ENCODE measurements at regions not wholly inside any gene's neighbourhood (a gene's known extent, or its start where the extent isn't known, plus 50 kb on each side); places are given as distances from the start of the nearest gene placed in this dataset.

- TF ChIP-seq CTCF (conservative IDR thresholded peaks at IDR 0.05; ENCODE audit: low read depth, low read length): no peak
- no peak for DNase-seq (ENCODE audit: low read depth)
- no peak overlapping the region for H3K4me3 ChIP-seq (ENCODE audit: low read length)
Measured at GRCh38 chrX:86887341-86887740, 630.3 kb upstream of the KLHL4 start.

- no peak for TF ChIP-seq CTCF (conservative IDR thresholded peaks at IDR 0.05; ENCODE audit: low read depth, low read length)
- DNase-seq (ENCODE audit: low read depth): no peak
- H3K4me3 ChIP-seq (ENCODE audit: low read length): no peak overlapping the region
Measured at GRCh38 chrX:86910027-86910426, 607.6 kb upstream of the KLHL4 start.

- TF ChIP-seq CTCF (conservative IDR thresholded peaks at IDR 0.05; ENCODE audit: low read depth, low read length): no peak
- DNase-seq (ENCODE audit: low read depth): no peak
Measured at GRCh38 chrX:86910602-86911311, 606.8 kb upstream of the KLHL4 start.

GRCh38 chrX:86914569-86914968 lies 603.0 kb upstream of the KLHL4 start:
- no peak for DNase-seq (ENCODE audit: low read depth)
- no peak for TF ChIP-seq CTCF (conservative IDR thresholded peaks at IDR 0.05; ENCODE audit: low read depth, low read length)
- H3K4me3 ChIP-seq (ENCODE audit: low read length): no peak overlapping the region

More at GRCh38 chrX:86910602-86911311, 606.8 kb upstream of the KLHL4 start:
- H3K4me3 ChIP-seq (ENCODE audit: low read length): no peak overlapping the region

GRCh38 chrX:86917959-86918358 lies 599.6 kb upstream of the KLHL4 start:
- no peak overlapping the region for H3K4me3 ChIP-seq (ENCODE audit: low read length)
- no peak for DNase-seq (ENCODE audit: low read depth)
- TF ChIP-seq CTCF (conservative IDR thresholded peaks at IDR 0.05; ENCODE audit: low read depth, low read length): no peak

GRCh38 chrX:86930419-86930818 lies 587.2 kb upstream of the KLHL4 start:
- H3K4me3 ChIP-seq (ENCODE audit: low read length): no peak overlapping the region
- no peak for DNase-seq (ENCODE audit: low read depth)
- no peak for TF ChIP-seq CTCF (conservative IDR thresholded peaks at IDR 0.05; ENCODE audit: low read depth, low read length)

- no peak for TF ChIP-seq CTCF (conservative IDR thresholded peaks at IDR 0.05; ENCODE audit: low read depth, low read length)
Measured at GRCh38 chrX:86935988-86936387, 581.6 kb upstream of the KLHL4 start.

More at GRCh38 chrX:86935988-86936387, 581.6 kb upstream of the KLHL4 start:
- DNase-seq (ENCODE audit: low read depth): no peak
- H3K4me3 ChIP-seq (ENCODE audit: low read length): no peak overlapping the region
